HUDEP-2 (cell line): ENCODE measurements at regions not wholly inside any gene's neighbourhood (a gene's known extent, or its start where the extent isn't known, plus 50 kb on each side); places are given as distances from the start of the nearest gene placed in this dataset.
A peak's percentile ranks its signal among the peaks of the same experiment; 100 is the strongest.
"Not testable (repeated sequence)": the region's sequence is repeated elsewhere in the genome, so short reads cannot be mapped to it uniquely, and the experiment has no call there.

Experiments
- DNase-seq, 76 experiments: peaks; one replicate each; lab custom pipeline; 2025; ENCODE audit not compliant: unreplicated experiment in 76 of 76; lab: John Stamatoyannopoulos, UW

DNA sequence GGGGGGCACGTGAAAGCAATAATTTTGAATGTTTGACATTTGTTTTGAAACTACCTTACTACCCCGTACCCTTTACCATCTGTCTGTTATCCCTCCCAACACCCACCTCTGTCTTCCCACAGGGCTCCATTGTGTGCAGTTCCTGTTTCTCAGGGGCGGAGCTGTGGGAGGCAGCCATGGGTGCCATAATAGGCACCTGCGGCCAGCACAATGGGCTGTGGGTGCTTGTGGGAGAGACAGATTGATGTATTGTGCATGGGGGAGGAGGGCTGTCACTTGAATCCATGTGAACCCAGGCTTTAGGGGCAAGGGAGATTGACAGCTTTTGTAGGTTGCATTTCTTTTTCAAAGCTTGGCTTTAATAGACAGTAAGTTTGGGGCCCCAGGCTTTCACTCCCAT, 122.6 kb upstream of the CXorf66 start:
- DNase-seq, result no peak

DNA sequence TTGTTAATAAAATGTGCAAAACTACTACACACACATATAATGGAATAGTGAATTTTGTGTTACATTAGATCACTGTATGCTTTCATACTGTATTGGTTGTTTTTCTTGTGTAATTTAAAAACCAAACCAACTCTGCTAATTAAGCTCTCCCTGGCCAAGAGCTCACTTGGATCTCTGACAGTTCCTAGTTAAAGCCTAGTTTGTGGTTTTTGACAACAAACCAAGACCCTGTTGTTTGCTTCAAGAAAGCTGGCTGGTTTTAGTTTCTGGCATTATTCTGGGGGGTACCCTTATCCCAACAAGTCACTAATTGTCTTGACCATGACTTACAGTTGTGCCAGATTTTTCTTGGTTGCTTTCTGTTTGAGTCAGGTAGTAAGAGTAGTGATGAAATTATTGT, 121.4 kb upstream of the CXorf66 start:
- no peak for DNase-seq

DNA sequence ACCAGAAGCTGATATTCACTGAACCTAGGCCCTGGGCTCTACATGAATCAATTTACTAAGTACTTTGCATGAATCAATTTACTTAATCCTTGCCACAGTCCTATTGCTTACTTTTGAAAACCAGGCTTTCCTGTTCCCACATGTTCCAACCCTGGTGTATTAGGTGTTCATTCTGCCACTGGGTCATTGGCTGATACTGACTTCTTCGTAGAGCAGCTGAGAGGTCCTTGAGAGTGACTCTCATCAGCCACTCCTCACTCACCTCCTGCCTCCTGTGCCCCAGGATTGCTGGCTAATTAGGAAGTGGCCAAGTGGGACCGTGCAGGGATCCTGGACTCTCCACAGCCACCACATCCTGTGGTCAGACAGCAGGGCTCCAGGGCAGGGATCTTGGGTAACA, 109.5 kb upstream of the CXorf66 start:
- not testable (repeated sequence) for DNase-seq

DNA sequence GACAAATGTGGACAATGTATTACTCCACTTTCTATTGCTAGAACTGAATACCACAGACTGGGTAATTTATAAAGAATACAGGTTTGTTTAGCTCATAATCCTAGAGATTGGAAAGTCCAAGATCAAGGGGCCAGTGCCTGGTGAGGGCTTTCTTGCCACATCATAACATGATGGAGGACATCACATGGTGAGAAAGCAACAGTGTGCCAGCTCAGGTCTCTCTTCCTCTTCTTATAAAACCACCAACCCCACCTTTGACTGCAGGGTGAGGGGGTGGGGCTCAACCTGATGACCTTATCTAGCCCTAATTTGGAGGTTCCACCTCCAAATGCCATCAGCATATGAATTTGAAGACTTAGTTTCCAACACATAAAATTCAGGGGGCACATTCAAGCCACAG, 105.7 kb upstream of the CXorf66 start:
- no peak for DNase-seq

DNA sequence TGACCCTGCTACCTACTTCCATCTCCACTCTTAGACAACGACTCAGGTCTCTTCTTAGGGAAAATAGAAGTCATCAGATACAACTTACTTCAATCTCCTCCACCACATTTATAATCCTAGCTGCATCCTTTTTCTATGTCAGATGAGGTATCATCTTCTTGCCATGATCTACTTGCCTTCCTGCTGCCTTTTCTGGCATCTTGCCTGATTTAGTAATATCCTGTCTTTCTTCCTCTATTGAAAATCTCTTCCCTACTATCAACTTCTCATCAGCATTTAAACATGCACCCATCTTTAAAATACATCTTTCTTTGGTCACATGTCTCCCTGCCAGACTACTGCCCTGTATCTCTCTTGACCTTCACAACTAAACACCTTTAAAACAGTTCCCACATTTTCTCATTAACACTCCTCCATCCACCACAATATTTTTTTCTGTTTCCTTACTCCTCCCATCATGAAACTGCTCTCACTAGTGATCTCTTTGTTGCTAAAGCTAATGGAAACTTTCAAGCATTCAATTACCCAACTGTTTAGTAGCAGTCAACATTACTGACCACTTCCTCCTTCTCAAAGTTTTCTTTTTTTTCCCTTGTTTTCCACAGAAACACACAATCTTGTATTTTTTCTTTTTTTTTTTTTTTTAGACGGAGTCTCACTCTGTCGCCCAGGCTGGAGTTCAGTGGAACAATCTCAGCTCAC, 100.8 kb upstream of the CXorf66 start:
- DNase-seq, result no peak

DNA sequence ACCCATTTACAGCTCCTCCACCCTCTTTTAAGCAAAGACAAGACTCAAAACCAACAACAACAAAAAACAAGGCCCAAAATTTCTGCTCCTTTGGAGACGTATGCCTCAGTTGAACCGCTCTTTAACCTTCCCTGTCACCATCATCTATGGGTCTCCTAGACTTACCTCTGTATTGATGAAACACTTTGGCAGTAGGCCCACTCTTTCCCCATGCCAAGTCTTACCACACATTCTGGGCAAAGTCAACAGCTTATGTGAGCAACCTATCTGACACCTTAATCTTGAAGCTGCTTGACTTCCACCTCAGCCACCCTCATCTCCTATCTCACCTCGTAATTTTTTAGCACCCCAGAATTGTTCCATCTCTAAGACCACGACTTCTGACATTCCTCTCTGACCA, 99.7 kb upstream of the CXorf66 start:
- no peak for DNase-seq

DNA sequence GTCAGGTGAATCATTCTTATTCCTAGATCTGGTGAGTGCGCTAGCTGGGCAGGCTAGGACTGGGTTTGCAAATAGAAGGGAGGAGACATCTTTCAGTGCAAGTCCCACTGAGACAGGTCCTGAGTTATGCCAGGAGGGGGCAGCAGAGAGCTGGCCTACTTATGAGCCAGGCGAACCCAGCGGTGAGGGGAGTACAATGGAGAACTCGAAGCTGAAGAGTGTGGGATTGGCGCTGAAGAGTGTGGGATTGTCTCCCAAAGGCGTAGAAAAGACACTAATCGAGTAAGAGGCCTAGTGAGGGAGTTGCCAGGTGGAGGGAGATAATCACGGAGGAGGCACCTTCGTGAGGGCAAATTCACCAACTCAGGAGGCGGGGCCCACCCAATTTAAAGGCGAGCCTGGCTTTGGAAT, 91.7 kb upstream of the CXorf66 start:
- DNase-seq, result peak in 63 of 76 experiments; percentile 0 to 63 (median 23)

DNA sequence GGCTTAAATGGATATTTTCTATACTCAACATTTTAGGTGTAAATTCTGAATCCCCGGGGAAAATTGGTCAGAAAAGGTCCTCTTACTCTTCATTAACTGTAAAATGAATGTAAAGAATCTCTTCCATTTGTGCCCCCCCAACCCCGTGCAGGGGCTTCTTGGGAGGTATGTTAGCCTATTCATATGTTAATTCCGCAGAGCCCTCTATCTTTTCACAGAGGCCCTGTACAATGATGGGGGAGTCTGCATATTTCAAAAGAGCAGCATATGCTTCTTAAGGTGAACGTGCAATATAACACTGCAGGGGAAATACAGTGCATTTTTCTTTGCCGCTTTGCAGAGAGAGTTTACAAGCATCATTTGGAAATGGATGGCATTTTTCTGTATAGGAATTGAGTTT, 88.5 kb upstream of the CXorf66 start:
- no peak for DNase-seq

DNA sequence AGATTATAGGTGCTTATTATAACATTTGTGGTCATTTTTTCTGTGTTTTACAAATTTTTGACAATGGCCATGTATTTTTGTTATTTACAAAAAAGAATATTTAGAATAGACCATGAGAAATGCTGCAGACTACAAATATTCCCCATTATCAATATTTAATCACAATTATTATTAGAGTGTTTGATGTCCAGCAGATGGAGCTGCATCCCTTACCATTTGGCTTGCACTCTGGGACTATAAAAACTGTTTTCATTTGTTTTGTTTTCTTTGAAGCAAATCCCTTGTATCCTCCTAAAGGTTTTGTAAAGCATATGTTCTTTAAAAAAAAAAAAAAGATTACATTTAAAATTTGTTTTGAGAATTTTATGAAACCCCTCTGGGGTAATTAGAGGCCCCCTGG, 85.6 kb upstream of the CXorf66 start:
- DNase-seq, result no peak

DNA sequence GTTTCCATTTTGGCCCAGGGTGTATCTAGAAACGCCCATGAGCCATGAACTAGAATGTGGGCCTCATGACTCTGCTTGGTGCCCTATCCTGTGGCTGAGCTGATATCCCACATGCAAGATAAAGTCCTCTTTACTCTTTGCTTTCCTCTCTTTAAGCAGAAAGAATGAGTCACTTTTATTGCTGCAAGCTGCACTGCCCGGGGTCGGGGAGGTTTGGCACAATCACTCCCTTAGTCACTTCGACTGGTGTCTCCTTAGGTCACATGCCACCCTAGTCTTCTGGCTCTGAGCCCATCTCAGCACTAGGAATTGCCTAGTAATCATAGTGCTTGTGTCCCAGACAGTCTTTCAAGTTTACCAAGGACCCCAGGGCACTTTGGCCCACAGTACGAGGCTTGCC, 75.1 kb upstream of the CXorf66 start:
- DNase-seq, result peak in 72 of 76 experiments; percentile 0 to 89 (median 60)

DNA sequence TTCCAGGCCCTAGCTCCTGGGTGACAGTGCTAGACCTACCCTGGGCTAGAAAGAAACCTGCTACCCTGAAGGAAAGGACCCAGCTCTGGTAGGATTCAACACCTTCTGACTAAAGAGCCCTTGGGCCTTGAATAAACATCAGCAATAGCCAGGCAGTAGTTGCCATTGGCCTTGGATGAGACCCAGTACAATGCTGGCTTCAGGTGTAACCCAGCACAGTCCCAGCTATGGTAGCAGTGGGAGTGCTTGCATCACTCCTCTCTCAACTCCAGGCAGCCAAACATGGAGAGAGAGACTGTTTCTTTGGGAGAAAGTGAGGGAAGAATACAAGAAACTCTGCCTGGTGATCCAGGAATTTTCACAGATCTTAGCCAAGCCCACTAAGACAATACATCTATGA, 73.5 kb upstream of the CXorf66 start:
- DNase-seq, result no peak

DNA sequence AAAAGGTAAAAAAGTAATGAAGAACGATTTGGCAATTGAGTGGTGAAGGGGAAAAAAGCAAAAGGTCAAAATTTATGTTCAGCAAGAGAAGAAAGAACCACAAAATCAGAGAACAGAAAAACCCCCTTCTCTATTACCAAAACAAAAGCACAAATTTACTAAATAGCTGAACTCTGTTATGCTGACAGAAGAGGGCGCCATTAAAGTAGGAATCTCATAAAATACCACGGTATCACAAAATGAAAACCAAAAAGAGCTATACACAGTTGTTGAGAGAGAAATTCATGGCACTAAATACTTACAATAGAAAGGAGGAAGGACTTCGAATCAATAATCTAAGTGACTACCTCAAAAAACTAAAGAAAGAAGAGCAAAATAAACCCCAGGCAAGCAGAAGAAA, 69.6 kb upstream of the CXorf66 start:
- peak in 9 of 76 experiments; percentile 0 to 9 (median 3) for DNase-seq

DNA sequence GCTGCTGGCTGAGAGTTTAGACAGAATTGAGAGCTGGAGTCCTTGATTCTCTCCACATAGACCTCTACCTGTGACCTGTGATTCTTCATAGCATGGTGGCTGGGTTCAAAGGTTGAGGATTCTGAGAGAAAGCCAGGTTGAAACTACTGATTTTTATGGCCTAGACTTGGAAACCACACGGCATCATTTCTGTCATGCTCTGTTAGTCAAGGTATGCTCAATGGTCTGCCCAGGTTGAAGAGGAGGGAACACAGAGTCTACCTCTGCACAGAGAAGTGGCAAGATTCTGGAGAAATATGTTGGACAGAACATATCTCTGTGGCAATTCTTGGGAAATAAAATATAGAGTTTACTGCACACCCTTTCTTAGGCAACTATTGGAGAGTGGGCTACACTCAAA, 57.2 kb upstream of the CXorf66 start:
- DNase-seq, result no peak

DNA sequence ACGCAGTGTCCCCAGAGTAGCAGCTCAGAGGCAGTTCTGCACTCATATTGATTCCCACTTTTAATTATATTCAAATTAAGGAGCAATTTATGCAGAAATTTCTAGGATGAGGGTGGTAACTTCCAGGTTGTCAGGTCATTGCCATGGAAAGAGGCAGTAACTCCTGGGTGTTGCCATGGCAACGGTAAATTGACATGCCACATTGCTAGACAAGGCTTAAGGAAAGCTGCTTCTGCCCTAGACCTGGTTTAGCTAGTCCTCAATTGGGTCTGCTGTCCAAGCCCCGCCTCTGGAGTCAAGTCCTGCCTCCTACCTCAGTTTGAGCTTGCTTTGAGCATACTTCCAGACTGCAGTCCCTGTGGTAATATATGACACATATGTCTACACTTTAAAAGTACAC, 53.8 kb upstream of the CXorf66 start:
- DNase-seq, result not testable (repeated sequence)
